HUDEP-2 (cell line): ENCODE measurements at regions not wholly inside any gene's neighbourhood (a gene's known extent, or its start where the extent isn't known, plus 50 kb on each side); places are given as distances from the start of the nearest gene placed in this dataset.

Source experiments
- DNase-seq, 76 experiments: peaks; one replicate each; lab custom pipeline; 2025; ENCODE audit not compliant: unreplicated experiment in 76 of 76; lab: John Stamatoyannopoulos, UW

DNA sequence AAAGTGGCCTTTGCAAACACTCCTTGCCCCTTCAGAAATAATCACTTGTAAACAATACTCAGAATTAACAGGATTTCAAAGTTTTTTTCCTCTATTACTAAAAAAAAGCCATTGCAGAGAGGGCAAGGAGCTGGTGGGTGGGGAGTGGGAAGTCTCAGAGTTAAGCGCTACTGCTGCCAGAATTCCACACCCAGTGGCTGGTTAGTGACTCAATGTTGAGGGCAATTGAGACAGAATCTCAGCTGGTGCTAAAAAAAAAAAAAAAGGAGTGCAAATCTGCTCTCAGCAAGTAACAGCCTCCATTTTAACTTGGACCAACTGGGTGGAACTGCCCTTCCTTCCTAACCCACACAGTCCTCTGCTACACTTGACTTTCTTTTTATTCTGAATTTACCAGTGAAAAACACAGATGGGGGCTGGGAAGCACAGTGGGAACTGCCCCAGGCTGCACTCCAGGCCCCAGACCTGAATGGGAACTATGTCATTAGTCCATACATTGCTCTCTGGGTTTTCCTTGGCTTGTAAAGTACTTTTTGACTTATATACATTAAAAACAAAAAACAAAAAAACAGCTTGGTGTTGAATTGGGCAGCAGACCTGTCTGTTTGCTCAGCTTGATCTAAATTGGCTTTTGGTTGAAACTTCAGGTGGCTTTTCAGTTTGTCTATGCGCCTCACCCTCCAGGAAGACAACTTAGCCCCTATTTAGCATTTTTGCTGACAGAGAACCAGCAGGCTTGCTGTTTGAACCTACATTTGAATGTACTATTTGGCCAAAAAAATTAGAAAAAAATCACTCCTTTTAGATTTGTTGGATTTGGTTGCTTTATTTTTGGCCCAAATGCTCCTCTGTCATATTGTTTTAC lies 357.8 kb upstream of the TBL1XR1 start:
- no peak for DNase-seq

DNA sequence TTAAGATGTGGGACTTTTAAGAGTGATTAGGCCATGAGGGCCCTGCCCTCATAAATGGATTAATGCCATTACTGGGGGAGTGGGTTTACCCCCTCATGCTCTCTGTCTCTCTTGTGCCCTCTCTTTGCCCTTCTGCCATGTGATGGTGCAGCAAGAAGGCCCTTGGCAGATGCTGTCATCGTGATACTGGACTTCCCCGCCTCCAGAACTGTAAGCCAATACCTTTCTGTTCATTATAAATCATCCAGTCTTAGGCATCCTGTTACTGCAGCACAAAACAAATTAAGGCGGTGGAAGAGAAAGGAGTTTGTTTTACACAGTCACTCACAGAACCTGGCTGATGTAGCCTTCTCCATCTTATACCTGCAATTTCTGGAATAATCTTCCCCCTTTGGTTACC lies 360.3 kb upstream of the TBL1XR1 start:
- DNase-seq = no peak

DNA sequence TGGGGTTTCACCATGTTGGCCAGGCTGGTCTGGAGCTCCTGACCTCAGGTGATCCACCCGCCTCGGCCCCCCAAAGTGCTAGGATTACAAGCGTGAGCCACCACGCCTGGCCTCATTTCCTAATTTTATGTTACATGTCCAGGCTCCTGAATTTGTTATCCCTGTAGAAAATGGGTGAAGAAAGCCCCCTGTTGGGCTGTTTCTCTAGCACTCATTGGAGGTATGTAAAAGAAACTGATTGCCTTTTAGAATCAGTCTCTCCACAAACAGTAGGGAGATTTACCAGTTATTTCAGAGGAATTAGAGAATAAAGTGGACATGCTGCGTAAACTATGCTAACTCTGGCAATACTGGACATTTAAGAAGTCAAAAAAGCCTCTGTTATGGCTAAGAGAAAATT lies 364.1 kb upstream of the TBL1XR1 start:
- DNase-seq = no peak

DNA sequence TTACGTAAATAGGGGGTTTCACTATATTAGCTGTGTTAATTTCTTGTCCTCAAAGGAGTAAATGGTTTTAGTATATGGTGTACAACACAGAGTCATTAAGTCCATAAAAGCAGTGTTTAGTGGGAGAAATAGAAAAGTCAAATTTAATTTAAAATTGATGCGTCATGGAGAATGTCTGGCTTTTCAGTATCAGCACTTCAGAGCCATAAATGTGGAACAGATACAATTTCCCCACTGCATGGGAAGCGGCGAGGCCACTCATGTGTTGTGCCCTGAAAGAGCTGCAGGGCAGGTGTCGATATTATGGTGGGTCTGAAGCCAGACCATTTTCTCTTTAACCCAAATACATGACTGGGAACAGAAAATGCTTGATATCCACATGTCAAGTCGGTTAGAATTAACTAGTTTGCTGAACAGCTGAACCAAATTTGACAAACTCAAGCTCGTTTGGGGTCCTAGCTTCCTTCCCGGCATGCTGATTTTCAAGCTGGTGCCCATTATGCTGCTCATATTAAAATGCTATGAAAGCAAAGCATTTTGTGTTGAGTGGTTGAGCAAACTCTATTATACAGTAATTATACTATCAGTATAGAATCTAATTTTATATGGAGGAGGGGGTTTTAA lies 364.6 kb upstream of the TBL1XR1 start:
- no peak for DNase-seq

DNA sequence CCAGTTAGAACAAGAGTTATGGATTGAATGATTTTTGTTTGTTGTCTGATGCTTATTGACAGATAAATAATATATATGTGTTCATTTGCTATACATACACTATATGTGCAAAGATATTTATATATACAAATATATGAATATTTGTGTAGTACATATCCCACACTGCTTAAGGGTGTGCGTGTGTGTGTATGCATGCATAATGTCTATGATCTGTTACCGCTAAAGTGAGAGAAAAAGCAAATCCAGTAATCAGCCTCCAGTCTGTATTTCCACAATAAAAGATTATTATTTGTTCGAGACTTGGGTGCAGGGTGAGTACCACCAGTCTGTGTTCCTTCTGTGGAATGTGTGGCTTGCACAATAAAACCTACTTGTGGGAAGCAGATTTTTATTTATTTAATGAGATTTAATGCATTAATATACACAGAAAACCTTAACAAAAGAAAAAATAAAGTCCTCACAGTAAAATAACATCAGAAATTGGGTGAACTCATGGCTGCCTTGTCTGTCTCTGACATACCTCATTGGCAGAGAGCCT lies 366.0 kb upstream of the TBL1XR1 start:
- no peak for DNase-seq

DNA sequence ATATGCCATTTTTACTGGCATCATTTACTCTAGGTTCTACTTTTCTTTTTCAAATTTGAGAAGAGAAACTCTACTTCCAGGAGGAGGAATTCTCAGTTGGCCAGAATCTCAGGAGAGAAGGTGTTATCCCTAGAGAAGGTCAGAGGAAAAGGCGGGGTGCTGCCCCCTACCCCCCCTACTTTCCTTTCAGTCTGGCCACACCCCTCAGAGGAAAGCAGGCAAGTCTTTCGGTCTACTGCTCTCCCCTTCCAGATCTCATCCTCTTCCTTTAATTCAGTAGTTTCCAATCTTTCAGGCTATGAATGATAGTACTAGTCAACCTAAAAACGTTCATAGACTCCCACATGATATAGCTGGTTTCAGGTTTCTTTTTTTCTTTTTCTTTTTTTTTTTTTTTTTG lies 366.5 kb upstream of the TBL1XR1 start:
- DNase-seq = no peak

DNA sequence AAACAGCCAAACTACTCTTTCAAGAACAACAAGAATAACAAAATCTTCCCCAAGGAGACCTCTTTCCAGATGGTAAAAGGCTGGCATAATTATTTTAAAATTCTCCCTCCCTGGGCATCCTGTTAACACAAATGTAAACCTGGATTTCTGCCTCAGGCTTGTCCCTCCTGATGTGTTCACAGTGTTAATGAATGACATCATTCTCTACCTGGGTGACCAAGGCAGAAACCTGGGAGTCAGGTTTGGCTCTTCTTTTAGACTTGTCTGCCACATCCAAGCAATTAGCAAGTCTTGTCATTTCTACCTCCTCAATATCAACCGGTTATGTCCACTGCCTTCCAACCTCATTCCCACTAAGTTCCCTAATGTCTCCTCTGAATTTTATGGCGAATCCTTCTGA lies 368.7 kb upstream of the TBL1XR1 start:
- no peak for DNase-seq

DNA sequence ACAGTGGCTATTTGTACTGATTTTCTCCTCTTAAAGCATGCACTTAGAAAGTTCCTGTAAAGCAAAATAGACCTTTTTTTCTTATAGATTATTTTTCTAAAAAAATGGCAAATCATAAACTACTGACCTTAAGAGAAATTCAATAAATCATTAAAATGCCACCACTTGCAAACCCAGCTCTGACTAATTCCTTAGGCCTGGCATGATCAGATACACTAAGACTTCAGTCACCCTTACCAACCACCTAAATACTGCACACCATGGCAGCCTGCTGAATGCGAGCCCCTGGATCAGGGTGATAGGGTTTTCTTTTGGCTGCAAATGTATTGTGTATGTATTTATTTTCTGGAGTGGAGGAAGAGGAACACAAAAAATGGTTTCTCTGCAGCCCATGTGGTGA lies 370.6 kb upstream of the TBL1XR1 start:
- no peak for DNase-seq

DNA sequence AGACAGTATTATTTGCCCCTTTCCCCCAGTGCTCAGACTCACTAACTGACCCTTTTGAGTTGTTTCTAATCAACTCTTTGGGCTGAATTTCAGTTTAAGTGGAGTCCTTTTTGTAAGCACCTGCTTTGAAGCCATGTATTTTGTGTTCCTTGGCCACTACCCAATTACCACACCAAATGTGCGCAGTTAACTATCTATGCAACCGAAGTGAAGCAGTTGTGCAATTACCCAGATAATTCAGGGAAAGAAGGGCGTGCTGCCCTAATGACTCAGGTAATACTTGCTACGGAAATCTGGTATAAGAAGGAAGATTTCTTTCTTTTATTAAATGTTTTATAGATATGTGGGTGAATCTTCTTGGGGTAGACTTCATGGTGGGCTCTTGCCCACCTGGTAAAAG lies 371.9 kb upstream of the TBL1XR1 start:
- no peak for DNase-seq

DNA sequence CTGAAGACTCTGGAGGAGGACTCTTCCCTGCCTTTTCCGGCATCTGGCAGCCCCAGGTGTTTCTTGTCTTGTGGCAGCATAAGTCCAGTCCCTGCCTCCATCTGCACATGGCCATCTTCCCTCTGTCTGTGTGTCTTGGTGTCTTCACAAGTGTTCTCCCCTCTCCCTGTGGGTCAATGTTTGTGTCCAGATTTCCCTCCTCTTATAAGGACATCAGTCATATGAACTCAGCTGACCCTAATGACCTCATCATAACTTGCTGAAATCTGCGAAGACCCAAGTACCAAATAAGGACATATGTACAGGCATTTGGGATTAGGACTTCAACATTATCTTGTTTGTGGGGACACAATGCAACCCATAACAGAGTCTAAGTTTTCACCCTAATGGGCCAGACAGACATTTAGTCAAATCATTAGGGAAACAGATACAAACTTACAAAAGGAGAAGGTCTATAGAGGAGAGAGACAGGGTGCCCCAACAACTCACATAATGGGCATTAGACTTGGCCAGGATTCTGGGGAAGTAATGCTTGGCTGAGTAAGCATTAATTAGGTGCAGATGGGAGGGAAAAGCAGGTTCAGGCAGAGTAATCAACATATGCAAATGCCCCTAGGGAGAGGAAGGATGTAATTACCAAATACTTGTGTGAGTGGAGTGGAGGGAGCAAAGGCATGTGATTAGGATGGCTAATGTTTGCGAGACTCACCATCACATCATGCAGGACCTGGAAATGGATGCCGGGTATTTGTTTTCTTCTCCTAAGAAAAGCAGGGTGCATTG lies 372.8 kb upstream of the TBL1XR1 start:
- no peak for DNase-seq

DNA sequence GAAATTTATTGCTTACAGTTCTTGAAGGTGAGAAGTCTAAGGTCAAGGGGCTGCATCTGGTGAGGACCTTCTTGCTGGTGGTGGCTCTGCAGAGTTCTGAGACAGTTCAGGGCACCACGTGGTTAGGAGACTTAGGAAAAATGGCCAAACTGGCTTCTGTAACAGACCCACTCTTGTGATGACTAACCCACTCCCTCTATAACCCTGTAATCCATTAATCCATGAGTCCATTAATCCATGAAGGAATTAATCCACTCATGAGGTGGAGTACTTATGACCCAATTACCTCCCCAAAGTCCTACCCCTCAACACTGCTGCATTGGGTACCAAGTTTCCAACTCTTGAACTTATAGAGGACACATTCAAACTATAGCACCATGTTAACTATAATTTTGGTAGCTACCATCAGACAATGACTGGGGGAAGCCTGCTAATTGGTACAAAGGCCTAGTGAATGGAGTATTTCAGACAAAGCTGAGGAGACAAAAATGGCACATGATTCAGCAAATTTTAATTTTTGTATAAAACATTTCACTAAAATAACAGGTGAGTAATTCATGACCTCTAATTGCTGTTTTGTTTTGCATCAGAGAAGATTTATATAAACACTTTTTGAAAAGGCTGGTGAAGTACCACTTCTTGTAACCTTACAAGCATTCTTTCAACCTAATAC lies 374.1 kb upstream of the TBL1XR1 start:
- DNase-seq = no peak

DNA sequence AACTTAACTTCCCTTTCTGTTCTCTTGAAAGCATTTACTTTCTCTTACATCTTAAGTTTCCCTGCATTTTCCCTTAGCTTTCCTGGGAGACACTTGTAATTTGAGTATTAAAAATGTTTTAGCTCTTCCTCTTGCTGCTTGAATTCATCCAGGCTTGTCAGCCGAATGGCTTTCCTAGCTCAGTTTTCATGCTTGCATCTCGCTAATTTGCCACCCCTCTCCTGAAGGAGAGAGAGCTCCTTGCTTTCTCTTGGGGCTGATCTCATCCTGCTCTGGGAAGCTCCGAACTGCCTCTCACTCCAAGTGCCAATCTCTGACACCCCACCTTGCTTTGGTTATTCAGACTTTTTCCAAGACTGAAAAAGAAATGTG lies 374.6 kb upstream of the TBL1XR1 start:
- no peak for DNase-seq

DNA sequence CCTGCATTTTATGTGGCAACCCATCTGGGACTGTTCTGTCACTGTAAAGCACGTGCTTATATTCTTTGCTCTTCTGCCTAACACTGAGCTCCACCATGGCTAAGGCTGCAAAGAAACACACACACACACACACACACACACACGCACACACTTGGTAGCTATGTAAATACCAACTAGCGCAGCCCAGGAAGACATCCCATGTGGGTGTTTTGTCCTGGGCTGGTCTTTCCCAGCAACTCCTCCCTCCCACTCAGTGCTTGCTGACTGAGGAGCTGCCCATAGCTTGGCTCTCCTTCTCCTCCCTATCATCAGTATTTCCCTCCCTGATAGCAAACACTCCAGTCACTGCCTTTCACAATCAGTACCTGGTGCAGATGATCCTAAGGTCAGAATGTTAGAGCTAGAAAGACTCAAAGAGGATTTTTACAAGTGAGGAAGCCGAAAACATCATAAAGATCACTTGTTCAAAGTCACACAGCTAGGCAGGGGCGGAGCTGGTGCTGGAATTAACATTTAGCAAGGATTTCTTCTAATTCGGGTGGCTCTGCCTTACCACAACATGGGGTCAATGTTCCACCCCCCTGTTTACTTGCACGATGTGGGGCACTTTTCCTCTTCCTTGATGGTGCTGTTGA lies 377.1 kb upstream of the TBL1XR1 start:
- no peak for DNase-seq

DNA sequence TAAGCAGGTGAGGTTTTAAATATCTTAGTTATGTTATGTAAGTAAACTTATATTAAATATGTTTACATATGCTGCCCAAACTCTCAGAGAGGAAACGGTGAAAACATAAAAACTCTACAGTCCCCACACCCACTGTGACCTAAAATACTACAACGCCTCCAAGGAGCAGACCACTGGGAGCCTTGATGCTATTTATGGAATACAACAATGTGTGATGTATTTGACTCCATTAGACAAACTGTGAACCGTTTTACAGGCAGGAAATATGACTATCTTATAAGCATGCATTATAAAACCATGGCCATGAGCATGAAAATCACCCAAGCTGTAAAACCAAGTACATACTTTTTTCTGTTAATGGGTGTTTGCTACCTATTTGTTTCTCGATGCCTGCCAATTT lies 379.5 kb upstream of the TBL1XR1 start:
- no peak for DNase-seq

DNA sequence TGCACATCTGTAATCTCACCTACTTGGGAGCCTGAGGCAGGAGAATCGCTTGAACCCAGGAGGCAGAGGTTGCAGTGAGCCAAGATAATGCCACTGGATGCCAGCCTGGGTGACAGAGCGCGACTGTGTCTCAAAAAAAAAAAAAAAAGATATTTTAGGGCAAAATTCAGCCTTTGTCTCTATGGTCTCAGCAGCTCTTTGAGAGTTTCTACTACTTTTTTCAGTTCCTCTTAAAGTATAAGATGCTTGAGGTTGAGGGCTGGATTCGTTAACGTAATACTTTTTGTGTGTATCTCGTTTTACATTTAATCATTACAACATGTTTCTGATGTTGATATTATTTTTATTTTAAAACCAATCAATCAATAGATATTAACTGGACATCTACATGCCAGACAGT lies 381.2 kb upstream of the TBL1XR1 start:
- no peak for DNase-seq

DNA sequence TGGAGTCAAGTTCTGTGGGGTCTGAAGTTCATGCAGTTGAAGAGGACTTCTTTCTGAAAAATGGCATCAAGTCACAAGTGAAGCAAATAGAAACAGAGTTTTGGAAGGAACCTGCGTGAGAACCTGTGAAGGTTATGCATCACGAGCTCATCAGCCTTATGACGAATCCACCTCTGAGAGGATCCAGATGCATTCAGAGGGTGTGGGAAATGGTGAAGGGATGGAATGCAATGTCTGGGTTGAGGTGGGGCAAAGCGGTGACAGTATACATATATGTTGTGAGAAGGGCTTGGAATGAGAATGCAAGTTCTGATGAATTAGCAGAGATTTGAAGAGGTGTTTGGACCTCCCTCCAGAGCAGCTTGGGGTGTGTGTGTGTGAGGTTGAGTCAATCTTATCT lies 382.1 kb upstream of the TBL1XR1 start:
- DNase-seq = no peak

DNA sequence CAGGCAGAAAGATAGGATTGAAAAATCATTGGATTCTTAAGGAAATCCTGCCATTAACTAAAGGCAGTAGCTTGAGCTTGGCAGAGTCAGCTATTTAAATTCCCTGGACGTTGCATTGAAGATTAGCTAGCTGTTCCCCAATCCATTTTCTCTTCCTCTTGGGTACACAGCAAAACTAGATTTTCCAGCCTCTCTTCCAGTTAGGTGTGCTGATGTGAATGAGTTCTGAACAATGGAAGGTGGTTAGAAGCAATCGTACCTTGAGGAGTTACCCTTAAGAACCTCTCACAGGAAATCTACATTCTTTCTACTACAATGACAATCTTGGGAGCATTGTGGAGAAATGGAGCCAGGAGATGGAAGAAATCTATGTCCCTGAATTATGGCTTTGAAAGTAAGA lies 383.2 kb upstream of the TBL1XR1 start:
- DNase-seq = no peak

DNA sequence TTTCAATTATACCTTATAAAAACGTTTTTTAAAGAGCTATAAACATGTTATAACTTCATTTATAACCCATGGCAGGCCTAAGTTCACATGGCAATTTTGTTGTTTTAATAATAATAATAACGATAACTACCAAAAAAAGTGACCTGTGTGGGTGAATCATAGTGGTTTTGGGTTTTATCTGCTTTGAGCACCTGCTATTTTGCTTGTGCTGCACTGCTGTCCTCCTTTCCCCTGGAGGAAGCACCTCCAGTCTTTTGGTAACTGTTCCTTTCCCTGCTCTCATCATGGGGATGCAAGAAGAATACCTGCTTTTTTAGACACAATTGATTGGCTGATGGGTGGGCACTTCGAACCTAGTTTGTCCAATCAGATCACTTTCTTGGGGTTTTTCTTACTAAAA lies 388.0 kb upstream of the TBL1XR1 start:
- DNase-seq = no peak

DNA sequence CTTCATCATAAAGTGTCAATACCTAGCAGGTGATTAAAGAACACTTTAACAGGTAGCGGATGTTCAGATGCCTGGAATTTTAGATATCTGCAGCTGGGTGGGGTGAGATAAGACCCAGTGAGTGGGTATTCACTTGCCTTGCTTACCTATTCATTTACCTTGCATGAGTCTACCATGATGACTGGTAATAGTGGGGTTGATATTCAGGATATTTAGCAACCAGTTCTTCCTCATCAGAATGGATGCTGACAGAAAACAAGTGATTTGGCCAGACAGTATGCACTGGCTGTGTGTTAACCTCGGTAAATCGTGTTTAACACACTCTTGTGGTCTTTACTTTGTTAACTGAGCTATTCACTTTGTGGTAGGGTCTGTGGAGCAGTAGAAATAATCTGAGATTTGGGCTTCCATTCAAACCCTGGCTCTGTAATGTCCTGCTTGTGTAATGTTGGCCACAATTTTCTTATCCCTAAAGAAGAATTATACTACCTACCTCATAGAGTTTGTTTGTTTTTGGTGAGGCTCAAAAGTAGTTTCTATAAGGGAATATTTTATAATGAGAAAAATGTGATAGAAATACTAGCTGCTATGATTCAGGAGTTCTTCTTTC lies 391.9 kb upstream of the TBL1XR1 start:
- no peak for DNase-seq

DNA sequence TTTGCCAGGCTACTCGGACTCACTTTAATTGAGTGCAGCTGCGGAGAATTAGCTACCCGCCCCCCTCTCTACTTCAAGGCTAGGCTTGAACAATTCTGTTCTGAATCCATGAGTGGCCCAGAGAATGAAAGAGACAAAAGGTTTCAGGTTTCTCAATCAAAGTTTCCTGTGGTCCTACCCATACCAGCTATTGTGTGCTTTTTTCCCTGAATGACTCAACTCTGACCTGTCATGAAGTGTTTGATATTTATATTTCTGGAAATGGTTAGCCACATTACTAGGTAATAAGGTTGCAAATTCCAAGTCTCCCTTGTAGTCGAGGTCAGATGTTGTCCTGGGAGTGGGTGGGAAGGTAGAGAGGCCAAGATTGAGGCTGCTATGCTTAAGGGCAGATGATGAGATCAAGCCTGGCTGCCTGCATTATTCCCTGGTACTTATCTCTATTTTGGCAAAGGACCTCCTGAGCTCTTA lies 392.7 kb upstream of the TBL1XR1 start:
- DNase-seq = no peak
